Mucosa of descending colon (tissue), 3 donors: ENCODE measurements at regions not wholly inside any gene's neighbourhood (a gene's known extent, or its start where the extent isn't known, plus 50 kb on each side); places are given as distances from the start of the nearest gene placed in this dataset.

Experiments
- ATAC-seq: fragments of 200-7000 bp; cut with Tn5 transposase; one replicate; pipeline ENCODE4 v1.9.1; 2020; ENCODE audit warnings: mild to moderate bottlenecking, moderate library complexity
- DNase-seq, 3 donors: peaks; one replicate each; pipeline ENCODE4 v3.0.0-alpha.2; 2020
- H3K36me3 ChIP-seq: fragments of 200-600 bp; one replicate; pipeline ENCODE4 v1.8.0; 2021; ENCODE audit warnings: low read depth, mild to moderate bottlenecking
- H3K4me1 ChIP-seq: fragments of 200-600 bp; one replicate; pipeline ENCODE4 v1.8.0; 2021; ENCODE audit warnings: low read depth, mild to moderate bottlenecking
- H3K4me3 ChIP-seq: fragments of 200-600 bp; one replicate; pipeline ENCODE4 v1.8.0; 2021; ENCODE audit warnings: mild to moderate bottlenecking
- H3K9me3 ChIP-seq: fragments of 200-600 bp; one replicate; pipeline ENCODE4 v1.8.0; 2021; ENCODE audit warnings: mild to moderate bottlenecking
- CTCF ChIP-seq: fragments of 200-600 bp; IDR thresholded peaks from one replicate; pipeline ENCODE4 v1.8.0; 2022; ENCODE audit warnings: antibody characterized with exemption, mild to moderate bottlenecking
- intact Hi-C, 2 donors: fragments of 100-400 bp; cut with DNase I in 1 of 2; cut with micrococcal nuclease in 1 of 2; formaldehyde crosslinking; loops; one replicate each; pipeline versions ENCODE4 v1.11.0 to v1.11.1; 2022; cut with DNase I, micrococcal nuclease
- donor health status: DM: no; HTN: no; CAD: no; lungs with moderate emphysema.
- donor health status: DM: no; HTN: no; CAD: no.
- donor health status: DM: no; HTN: yes; CAD: no.

GRCh38 chr3:30384546-30385072, 221.8 kb upstream of the TGFBR2 start:
- Histone ChIP-seq H3K4me3 (no peak overlapping the region), H3K4me1 (no peaks in the 10 kb centered on the region), H3K36me3 (no peaks in the 10 kb centered on the region), H3K9me3 (no peaks in the 10 kb centered on the region)
- no peak for TF ChIP-seq CTCF
- intact Hi-C loops, result no loop called here
- ATAC-seq, result peak; percentile 53
- DNase-seq, result no peak

GRCh38 chr3:30393079-30393478, 213.3 kb upstream of the TGFBR2 start:
- Histone ChIP-seq H3K36me3 (no peaks in the 10 kb centered on the region), H3K4me1 (no peaks in the 10 kb centered on the region), H3K4me3 (no peak overlapping the region), H3K9me3 (no peaks in the 10 kb centered on the region)
- intact Hi-C loops, result no loop called here
- DNase-seq, result no peak
- no peak for TF ChIP-seq CTCF
- ATAC-seq, result no peak

GRCh38 chr3:30397030-30397429, 209.4 kb upstream of the TGFBR2 start:
- intact Hi-C loops, result no loop called here
- ATAC-seq, result no peak
- no peak for TF ChIP-seq CTCF

GRCh38 chr3:30399394-30400181, 206.8 kb upstream of the TGFBR2 start:
- H3K4me1 ChIP-seq, result no peaks in the 10 kb centered on the region
- no peaks in the 10 kb centered on the region for H3K9me3 ChIP-seq
- intact Hi-C loops, result no loop called here
- no peak for TF ChIP-seq CTCF
- no peaks in the 10 kb centered on the region for H3K36me3 ChIP-seq
- no peak for DNase-seq
- ATAC-seq, result no peak
- H3K4me3 ChIP-seq, result no peak overlapping the region

More at GRCh38 chr3:30397030-30397429, 209.4 kb upstream of the TGFBR2 start:
- Histone ChIP-seq H3K36me3 (no peaks in the 10 kb centered on the region), H3K4me3 (no peak overlapping the region), H3K9me3 (no peaks in the 10 kb centered on the region), H3K4me1 (no peaks in the 10 kb centered on the region)
- DNase-seq, result no peak

- TF ChIP-seq CTCF, result no peak
- DNase-seq (no peak), ATAC-seq (peak; percentile 20)
- intact Hi-C loops, result no loop called here
- Histone ChIP-seq H3K9me3 (no peaks in the 10 kb centered on the region), H3K4me1 (no peaks in the 10 kb centered on the region), H3K4me3 (no peak overlapping the region), H3K36me3 (no peaks in the 10 kb centered on the region)
These were observed 205.5 kb upstream of the TGFBR2 start for GRCh38 chr3:30400926-30401325.
